ENCODE measurements at regions not wholly inside any gene's neighbourhood (a gene's known extent, or its start where the extent isn't known, plus 50 kb on each side); places are given as distances from the start of the nearest gene placed in this dataset.
"Not testable (repeated sequence)": the region's sequence is repeated elsewhere in the genome, so short reads cannot be mapped to it uniquely, and the experiment has no call there.

DNA sequence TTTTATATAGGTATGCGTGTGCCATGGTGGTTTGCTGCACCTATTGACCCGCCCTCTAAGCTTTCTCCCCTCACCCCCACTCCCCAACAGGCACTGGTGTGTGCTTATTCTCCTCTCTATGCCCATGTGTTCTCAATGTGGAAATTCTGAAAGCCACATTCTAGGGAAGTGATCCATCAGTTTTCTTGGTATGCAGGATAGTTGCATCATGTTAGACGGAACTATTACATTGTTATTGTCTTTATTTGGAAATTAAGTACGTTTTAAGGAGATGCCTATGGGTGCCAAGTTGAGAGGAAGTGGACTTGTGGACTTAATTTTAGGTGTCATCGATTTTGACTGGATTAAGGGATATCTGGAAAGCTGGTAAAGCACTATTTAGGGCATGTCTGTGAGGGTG, 204.6 kb downstream of the RBM46 start:
- DNase-seq: no peak
- Mint-ChIP-seq H3K27me3 (ENCODE audit: unreplicated experiment) (no peaks in the 10 kb centered on the region), H3K36me3 (ENCODE audit: insufficient read depth, unreplicated experiment) (no peaks in the 10 kb centered on the region), H3K4me1 (ENCODE audit: low read depth, unreplicated experiment) (no peaks in the 10 kb centered on the region), H3K9me3 (ENCODE audit: low read depth, unreplicated experiment) (no peaks in the 10 kb centered on the region), H3K4me3 (ENCODE audit: low read depth, unreplicated experiment) (no peak overlapping the region), H3K27ac (ENCODE audit: unreplicated experiment) (no peak overlapping the region)
- intact Hi-C loops (cut with micrococcal nuclease; ENCODE audit: unreplicated experiment): no loop called here
- CTCF ChIA-PET: no interaction called here
- no peak for TF ChIP-seq CTCF (IDR thresholded peaks at IDR 0.05; ENCODE audit: unreplicated experiment)
- no TSS peak for BruUV-seq (replicated peaks)

DNA sequence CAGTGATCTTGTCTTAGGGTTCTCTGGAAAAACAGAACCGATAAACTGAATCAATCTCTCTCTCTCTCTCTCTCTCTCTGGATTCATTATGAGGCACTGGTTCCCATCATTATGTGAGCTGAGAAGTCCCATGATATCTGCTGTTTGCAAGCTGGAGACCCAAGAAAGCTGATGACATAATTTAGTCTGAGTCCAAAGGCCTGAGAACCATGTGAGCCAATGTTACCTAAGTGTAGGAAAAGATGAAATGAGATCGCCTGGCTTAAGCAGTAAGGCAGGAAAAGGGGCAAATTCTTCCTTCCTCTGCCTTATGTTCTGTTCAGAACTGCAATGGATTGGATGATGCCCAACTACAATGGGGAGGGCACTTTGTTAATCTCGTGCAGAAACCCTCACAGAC, 207.4 kb downstream of the RBM46 start:
- no peak for TF ChIP-seq CTCF (IDR thresholded peaks at IDR 0.05; ENCODE audit: unreplicated experiment)
- CTCF ChIA-PET: no interaction called here
- H3K4me1 Mint-ChIP-seq (ENCODE audit: low read depth, unreplicated experiment): no peaks in the 10 kb centered on the region
- H3K9me3 Mint-ChIP-seq (ENCODE audit: low read depth, unreplicated experiment): no peaks in the 10 kb centered on the region
- no peak overlapping the region for H3K27ac Mint-ChIP-seq (ENCODE audit: unreplicated experiment)
- no peaks in the 10 kb centered on the region for H3K27me3 Mint-ChIP-seq (ENCODE audit: unreplicated experiment)
- no peak overlapping the region for H3K4me3 Mint-ChIP-seq (ENCODE audit: low read depth, unreplicated experiment)
- DNase-seq: no peak
- no TSS peak for BruUV-seq (replicated peaks)
- intact Hi-C loops (cut with micrococcal nuclease; ENCODE audit: unreplicated experiment): no loop called here
- H3K36me3 Mint-ChIP-seq (ENCODE audit: insufficient read depth, unreplicated experiment): no peaks in the 10 kb centered on the region

DNA sequence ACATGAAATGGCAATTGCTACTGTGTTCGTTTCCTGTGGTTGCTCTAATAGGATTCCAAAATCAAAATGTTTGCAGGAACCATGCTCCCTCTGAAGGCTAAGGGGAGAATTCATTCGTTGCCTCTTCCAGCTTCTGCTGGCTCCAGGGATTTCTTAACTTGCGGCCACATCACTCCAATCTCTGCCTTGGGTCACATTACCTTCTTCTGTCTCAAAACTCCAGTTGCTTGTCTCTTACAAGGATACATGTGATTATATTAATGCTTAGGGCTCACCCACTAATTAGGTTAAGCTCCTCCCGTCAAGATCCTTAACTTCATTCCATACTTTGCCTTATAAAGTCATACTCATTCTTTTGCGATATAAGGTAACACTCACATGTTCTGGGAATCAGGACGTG, 208.4 kb downstream of the RBM46 start:
- DNase-seq: no peak
- CTCF ChIA-PET: interaction anchor here (0.8 kb wide), 1 partner anchor 22 kb away, joined by 3 read pairs; no protein-coding TSS in a partner anchor
- TF ChIP-seq CTCF (IDR thresholded peaks at IDR 0.05; ENCODE audit: unreplicated experiment): no peak
- Mint-ChIP-seq H3K27ac (ENCODE audit: unreplicated experiment) (no peak overlapping the region), H3K4me3 (ENCODE audit: low read depth, unreplicated experiment) (no peak overlapping the region), H3K27me3 (ENCODE audit: unreplicated experiment) (no peaks in the 10 kb centered on the region), H3K9me3 (ENCODE audit: low read depth, unreplicated experiment) (no peaks in the 10 kb centered on the region), H3K36me3 (ENCODE audit: insufficient read depth, unreplicated experiment) (no peaks in the 10 kb centered on the region), H3K4me1 (ENCODE audit: low read depth, unreplicated experiment) (no peaks in the 10 kb centered on the region)
- intact Hi-C loops (cut with micrococcal nuclease; ENCODE audit: unreplicated experiment): no loop called here
- BruUV-seq (replicated peaks): no TSS peak

DNA sequence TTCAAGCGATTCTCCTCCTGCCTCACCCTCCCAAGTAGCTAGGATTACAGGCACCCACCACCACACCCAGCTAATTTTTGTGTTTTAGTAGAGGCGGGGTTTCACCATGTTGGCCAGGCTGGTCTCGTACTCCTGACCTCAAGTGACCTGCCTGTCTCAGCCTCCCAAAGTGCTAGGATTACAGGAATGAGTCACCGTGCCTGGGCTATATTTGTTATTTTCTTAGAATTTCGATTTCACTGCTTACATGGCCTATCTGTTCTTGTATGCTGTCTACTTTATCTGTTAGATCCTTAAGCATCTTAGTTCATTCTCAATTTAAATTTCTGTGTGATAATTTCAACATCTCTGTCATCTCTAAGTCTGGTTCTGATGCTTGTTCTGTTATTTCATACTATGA, 210.6 kb upstream of the NPY2R start:
- H3K27ac Mint-ChIP-seq (ENCODE audit: unreplicated experiment); H3K4me1 Mint-ChIP-seq (ENCODE audit: low read depth, unreplicated experiment); intact Hi-C loops (cut with micrococcal nuclease; ENCODE audit: unreplicated experiment); H3K36me3 Mint-ChIP-seq (ENCODE audit: insufficient read depth, unreplicated experiment); H3K4me3 Mint-ChIP-seq (ENCODE audit: low read depth, unreplicated experiment); H3K9me3 Mint-ChIP-seq (ENCODE audit: low read depth, unreplicated experiment); BruUV-seq (replicated peaks); H3K27me3 Mint-ChIP-seq (ENCODE audit: unreplicated experiment); DNase-seq: not testable (repeated sequence)
- CTCF ChIA-PET: interaction anchor here (0.6 kb wide), 1 partner anchor 391 kb away, joined by 5 read pairs; no protein-coding TSS in a partner anchor

- H3K4me1 Mint-ChIP-seq (ENCODE audit: low read depth, unreplicated experiment): no peaks in the 10 kb centered on the region
- CTCF ChIA-PET: no interaction called here
- no peak for DNase-seq
- BruUV-seq (replicated peaks): no TSS peak
- no peaks in the 10 kb centered on the region for H3K9me3 Mint-ChIP-seq (ENCODE audit: low read depth, unreplicated experiment)
- H3K36me3 Mint-ChIP-seq (ENCODE audit: insufficient read depth, unreplicated experiment): no peaks in the 10 kb centered on the region
- H3K27ac Mint-ChIP-seq (ENCODE audit: unreplicated experiment): no peak overlapping the region
- intact Hi-C loops (cut with micrococcal nuclease; ENCODE audit: unreplicated experiment): no loop called here
- no peak for TF ChIP-seq CTCF (IDR thresholded peaks at IDR 0.05; ENCODE audit: unreplicated experiment)
- no peak overlapping the region for H3K4me3 Mint-ChIP-seq (ENCODE audit: low read depth, unreplicated experiment)
- H3K27me3 Mint-ChIP-seq (ENCODE audit: unreplicated experiment): no peaks in the 10 kb centered on the region
Observed at GRCh38 chr4:154998284-154998683, 210.2 kb upstream of the NPY2R start.
